ENCODE measurements at regions not wholly inside any gene's neighbourhood (a gene's known extent, or its start where the extent isn't known, plus 50 kb on each side); places are given as distances from the start of the nearest gene placed in this dataset.

DNA sequence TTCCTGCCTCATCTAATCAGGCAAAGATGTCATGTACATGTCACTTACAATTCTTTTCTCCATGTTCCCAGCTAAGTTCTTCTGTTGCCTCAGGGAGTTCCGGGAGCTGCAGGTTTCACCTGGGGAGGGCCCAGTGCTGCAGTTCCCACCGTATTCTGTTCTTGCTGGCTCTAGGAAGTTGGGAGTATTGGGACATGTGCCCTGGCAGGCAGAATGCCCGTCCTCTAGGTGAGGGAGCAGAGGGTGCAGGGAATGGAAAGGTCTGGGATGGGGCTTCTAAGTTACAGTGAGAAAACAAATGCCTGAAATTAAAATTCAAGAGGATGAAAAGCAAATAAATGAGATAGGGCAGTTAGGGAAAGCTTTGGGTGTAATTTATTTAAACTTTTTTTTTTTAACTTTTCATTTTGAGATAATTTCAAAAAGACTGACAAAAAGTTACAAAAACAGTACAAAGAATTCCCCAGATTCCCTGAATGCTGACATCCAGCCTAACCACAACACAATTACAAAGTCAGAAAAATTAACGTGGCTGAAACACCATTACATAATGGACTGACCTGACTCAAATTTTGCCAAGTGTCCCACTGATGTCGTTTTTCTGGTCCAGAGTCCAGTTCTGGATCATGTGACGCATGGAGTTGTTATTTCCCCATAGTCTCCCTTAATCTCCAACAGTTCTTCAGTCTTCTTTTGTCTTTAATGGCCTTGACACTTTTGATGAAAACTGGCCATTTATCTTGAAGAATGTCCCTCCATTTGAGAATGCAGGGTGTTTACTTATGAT, 187.2 kb upstream of the MYL2 start:
- no peak overlapping the region for H3K4me2 ChIP-seq (replicated peaks; ENCODE audit: low read depth, low read length, poor library complexity, severe bottlenecking)
- DNase-seq (no peak), ATAC-seq (ENCODE audit: low read depth) (no peak)
- Mint-ChIP-seq H3K9me3 (ENCODE audit: insufficient read depth) (no peaks in the 10 kb centered on the region), H3K27me3 (peaks cover 29% of the 10 kb centered on the region), H3K4me1 (peaks cover 5% of the 10 kb centered on the region), H3K4me3 (no peak overlapping the region), H3K27ac (no peak overlapping the region)
- H3K27ac ChIP-seq (ENCODE audit: low read length in 2 of 2) = no peak overlapping the region
- H3K9me3 ChIP-seq (ENCODE audit: control extremely low read depth in 1 of 3, control insufficient read depth in 2 of 3, insufficient read depth in 1 of 3, low read length in 2 of 3) = peaks cover 0 to 4% (median 0%) of the 10 kb centered on the region in 3 donors
- no peak overlapping the region for H3K9ac ChIP-seq (ENCODE audit: low read length)
- TF ChIP-seq EZH2 (IDR thresholded peaks at IDR 0.05; ENCODE audit: borderline replicate concordance, insufficient read depth, low read depth, low read length, poor library complexity, severe bottlenecking) (no peak), CTCF (IDR thresholded peaks at IDR 0.05) (no peak)
- ChIA-PET POLR2A (no interaction called here), CTCF (no interaction called here)
- H4K20me1 ChIP-seq (ENCODE audit: control insufficient read depth, insufficient read depth, low read length, poor library complexity, severe bottlenecking) = no peaks in the 10 kb centered on the region
- no peaks in the 10 kb centered on the region for H3K27me3 ChIP-seq (replicated peaks in 1 of 4; ENCODE audit: control extremely low read depth in 1 of 4, control insufficient read depth in 3 of 4, insufficient read depth in 4 of 4, low read length in 3 of 4)
- intact Hi-C loops (cut with micrococcal nuclease) = no loop called here
- no peaks in the 10 kb centered on the region for H3K79me2 ChIP-seq (ENCODE audit: control insufficient read depth, insufficient read depth, low read length)
- no peak overlapping the region for H2AFZ ChIP-seq (ENCODE audit: insufficient read depth, low read depth, low read length, poor library complexity, severe bottlenecking)
- H3K4me1 ChIP-seq (ENCODE audit: control insufficient read depth in 2 of 2, insufficient read depth in 2 of 2, low read length in 2 of 2) = peaks cover 7% of the 10 kb centered on the region in 2 donors
- H3K4me3 ChIP-seq (ENCODE audit: control extremely low read depth in 1 of 5, extremely low read depth in 1 of 5, insufficient read depth in 1 of 5, low read depth in 2 of 5, low read length in 4 of 5) = no peak overlapping the region
- 81% methylated on average over 6 of the region's 6 CpGs for WGBS (ENCODE audit: insufficient coverage)
- H3K36me3 ChIP-seq (replicated peaks in 1 of 2; ENCODE audit: control extremely low read depth in 1 of 2, control insufficient read depth in 1 of 2, extremely low read depth in 1 of 2, insufficient read depth in 2 of 2, low read length in 1 of 2) = no peaks in the 10 kb centered on the region

- H3K9ac ChIP-seq (ENCODE audit: low read length) = no peak overlapping the region
- Mint-ChIP-seq H3K4me1 (no peaks in the 10 kb centered on the region), H3K4me3 (no peak overlapping the region), H3K9me3 (ENCODE audit: insufficient read depth) (no peaks in the 10 kb centered on the region), H3K27ac (no peak overlapping the region), H3K27me3 (peaks cover 27% of the 10 kb centered on the region)
- H3K4me2 ChIP-seq (replicated peaks; ENCODE audit: low read depth, low read length, poor library complexity, severe bottlenecking) = no peak overlapping the region
- H3K4me1 ChIP-seq (ENCODE audit: control insufficient read depth in 2 of 2, insufficient read depth in 2 of 2, low read length in 2 of 2) = no peaks in the 10 kb centered on the region
- TF ChIP-seq CTCF (IDR thresholded peaks at IDR 0.05) (no peak), EZH2 (IDR thresholded peaks at IDR 0.05; ENCODE audit: borderline replicate concordance, insufficient read depth, low read depth, low read length, poor library complexity, severe bottlenecking) (no peak)
- DNase-seq (no peak), ATAC-seq (ENCODE audit: low read depth) (no peak)
- H4K20me1 ChIP-seq (ENCODE audit: control insufficient read depth, insufficient read depth, low read length, poor library complexity, severe bottlenecking) = no peaks in the 10 kb centered on the region
- H3K27me3 ChIP-seq (replicated peaks in 1 of 4; ENCODE audit: control extremely low read depth in 1 of 4, control insufficient read depth in 3 of 4, insufficient read depth in 4 of 4, low read length in 3 of 4) = peaks cover 0 to 3% (median 0%) of the 10 kb centered on the region in 4 experiments
- H2AFZ ChIP-seq (ENCODE audit: insufficient read depth, low read depth, low read length, poor library complexity, severe bottlenecking) = no peak overlapping the region
- POLR2A ChIA-PET = no interaction called here
- CTCF ChIA-PET = no interaction called here
- H3K4me3 ChIP-seq (ENCODE audit: control extremely low read depth in 1 of 5, extremely low read depth in 1 of 5, insufficient read depth in 1 of 5, low read depth in 2 of 5, low read length in 4 of 5) = no peak overlapping the region
- H3K9me3 ChIP-seq (ENCODE audit: control extremely low read depth in 1 of 3, control insufficient read depth in 2 of 3, insufficient read depth in 1 of 3, low read length in 2 of 3) = peaks cover 0 to 4% (median 0%) of the 10 kb centered on the region in 3 donors
- H3K27ac ChIP-seq (ENCODE audit: low read length in 2 of 2) = no peak overlapping the region
- 100% methylated on average over 4 of the region's 6 CpGs for WGBS (ENCODE audit: insufficient coverage)
- intact Hi-C loops (cut with micrococcal nuclease) = no loop called here
- H3K36me3 ChIP-seq (replicated peaks in 1 of 2; ENCODE audit: control extremely low read depth in 1 of 2, control insufficient read depth in 1 of 2, extremely low read depth in 1 of 2, insufficient read depth in 2 of 2, low read length in 1 of 2) = no peaks in the 10 kb centered on the region
- H3K79me2 ChIP-seq (ENCODE audit: control insufficient read depth, insufficient read depth, low read length) = no peaks in the 10 kb centered on the region
Observed at GRCh38 chr12:111105294-111105693, 184.9 kb upstream of the MYL2 start.
